Neural progenitor cell (in vitro differentiated cells): ENCODE measurements at regions not wholly inside any gene's neighbourhood (a gene's known extent, or its start where the extent isn't known, plus 50 kb on each side); places are given as distances from the start of the nearest gene placed in this dataset.

Experiments used
- EZH2 ChIP-seq: fragments of 200-600 bp; sonication (generic); IDR thresholded peaks from 2 replicates; pipeline ENCODE4 v1.6.1; 2017; ENCODE audit warnings: antibody characterized with exemption, mild to moderate bottlenecking, moderate library complexity
- EZH2phosphoT487 ChIP-seq: fragments of 200-600 bp; sonication (generic); IDR thresholded peaks from 2 replicates; pipeline ENCODE4 v1.6.1; 2017; ENCODE audit warnings: antibody characterized with exemption
- TF ChIP-seq, protein P1 (sequence below): fragments of 200-600 bp; sonication (generic); IDR thresholded peaks from 2 replicates; pipeline ENCODE4 v1.5.1; 2017; ENCODE audit warnings: antibody characterized with exemption, mild to moderate bottlenecking

DNA sequence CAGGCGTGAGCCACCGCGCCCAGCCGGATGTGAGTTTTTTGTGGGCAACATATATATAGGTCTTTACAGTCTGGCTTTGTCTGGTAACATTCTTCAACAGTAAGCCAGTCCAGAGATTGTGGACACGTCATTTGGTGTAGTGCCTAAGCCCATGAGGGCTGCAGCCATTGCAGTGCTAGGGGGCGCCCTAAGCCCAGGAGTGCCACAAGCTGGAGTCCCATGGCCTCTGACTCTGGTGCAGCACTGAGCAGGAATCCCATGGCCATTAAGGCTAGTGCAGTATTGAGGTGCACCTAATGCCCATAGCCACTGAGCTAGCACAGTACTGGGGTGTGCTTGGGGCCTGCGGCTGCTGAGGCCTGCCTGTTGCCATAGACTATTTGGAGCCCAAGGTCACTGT lies 136.4 kb upstream of the NDN start:
- TF ChIP-seq, protein P1, sequence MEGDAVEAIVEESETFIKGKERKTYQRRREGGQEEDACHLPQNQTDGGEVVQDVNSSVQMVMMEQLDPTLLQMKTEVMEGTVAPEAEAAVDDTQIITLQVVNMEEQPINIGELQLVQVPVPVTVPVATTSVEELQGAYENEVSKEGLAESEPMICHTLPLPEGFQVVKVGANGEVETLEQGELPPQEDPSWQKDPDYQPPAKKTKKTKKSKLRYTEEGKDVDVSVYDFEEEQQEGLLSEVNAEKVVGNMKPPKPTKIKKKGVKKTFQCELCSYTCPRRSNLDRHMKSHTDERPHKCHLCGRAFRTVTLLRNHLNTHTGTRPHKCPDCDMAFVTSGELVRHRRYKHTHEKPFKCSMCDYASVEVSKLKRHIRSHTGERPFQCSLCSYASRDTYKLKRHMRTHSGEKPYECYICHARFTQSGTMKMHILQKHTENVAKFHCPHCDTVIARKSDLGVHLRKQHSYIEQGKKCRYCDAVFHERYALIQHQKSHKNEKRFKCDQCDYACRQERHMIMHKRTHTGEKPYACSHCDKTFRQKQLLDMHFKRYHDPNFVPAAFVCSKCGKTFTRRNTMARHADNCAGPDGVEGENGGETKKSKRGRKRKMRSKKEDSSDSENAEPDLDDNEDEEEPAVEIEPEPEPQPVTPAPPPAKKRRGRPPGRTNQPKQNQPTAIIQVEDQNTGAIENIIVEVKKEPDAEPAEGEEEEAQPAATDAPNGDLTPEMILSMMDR, result peak; percentile 52
- TF ChIP-seq EZH2 (no peak), EZH2phosphoT487 (no peak)
